Astrocyte (in vitro differentiated cells and primary cell): ENCODE measurements at regions not wholly inside any gene's neighbourhood (a gene's known extent, or its start where the extent isn't known, plus 50 kb on each side); places are given as distances from the start of the nearest gene placed in this dataset.
A peak's percentile ranks its signal among the peaks of the same experiment; 100 is the strongest.

Experiments
- DNase-seq: peaks from one replicate; pipeline ENCODE4 v3.0.0-alpha.2; 2010; ENCODE audit warnings: low read depth
- FAIRE-seq: peaks from 2 replicates; lab custom pipeline; 2011; peaks lifted over from hg19 to GRCh38; lab: Jason Lieb, UNC
- H2AFZ ChIP-seq: 2 replicates; pipeline ENCODE4 v1.6.0; 2012; ENCODE audit warnings: low read depth, low read length, inconsistent platforms
- H3K27ac ChIP-seq: 2 replicates; pipeline ENCODE4 v1.5.1; 2011; ENCODE audit warnings: low read depth, low read length, inconsistent platforms
- H3K27me3 ChIP-seq: 2 replicates; pipeline ENCODE4 v1.6.0; 2011; ENCODE audit warnings: low read length, inconsistent platforms; ENCODE audit not compliant: insufficient read depth
- H3K36me3 ChIP-seq: 2 replicates; pipeline ENCODE4 v1.5.1; 2011; ENCODE audit warnings: low read length, inconsistent platforms; ENCODE audit not compliant: insufficient read depth
- H3K4me1 ChIP-seq: 2 replicates; pipeline ENCODE4 v1.5.1; 2011; ENCODE audit warnings: low read length, inconsistent platforms; ENCODE audit not compliant: insufficient read depth
- H3K4me2 ChIP-seq: 2 replicates; pipeline ENCODE4 v1.6.0; 2012; ENCODE audit warnings: low read length, inconsistent platforms
- H3K4me3 ChIP-seq: 2 replicates; pipeline ENCODE4 v1.5.1; 2011; ENCODE audit warnings: low read depth, mild to moderate bottlenecking, low read length, inconsistent platforms; ENCODE audit not compliant: insufficient read depth
- H3K79me2 ChIP-seq: 2 replicates; pipeline ENCODE4 v1.6.0; 2012; ENCODE audit warnings: mild to moderate bottlenecking, low read length, inconsistent platforms; ENCODE audit not compliant: insufficient read depth
- H3K9ac ChIP-seq: 2 replicates; pipeline ENCODE4 v1.6.0; 2012; ENCODE audit warnings: mild to moderate bottlenecking, low read length, inconsistent platforms
- H3K9me3 ChIP-seq: 2 replicates; pipeline ENCODE4 v1.5.1; 2012; ENCODE audit warnings: low read depth, mild to moderate bottlenecking, low read length, inconsistent platforms; ENCODE audit not compliant: insufficient read depth
- H4K20me1 ChIP-seq: 2 replicates; pipeline ENCODE4 v1.6.0; 2012; ENCODE audit warnings: low read length, inconsistent platforms; ENCODE audit not compliant: insufficient read depth
- H3K27ac Mint-ChIP-seq: one replicate; pipeline ENCODE4 v1.8.0; 2021; ENCODE audit warnings: mild to moderate bottlenecking, mixed read lengths; ENCODE audit not compliant: unreplicated experiment
- H3K27me3 Mint-ChIP-seq: one replicate; pipeline ENCODE4 v1.8.0; 2021; ENCODE audit warnings: low read depth, mixed read lengths; ENCODE audit not compliant: unreplicated experiment
- H3K36me3 Mint-ChIP-seq: one replicate; pipeline ENCODE4 v1.8.0; 2021; ENCODE audit warnings: low read depth, mixed read lengths; ENCODE audit not compliant: unreplicated experiment
- H3K4me1 Mint-ChIP-seq: one replicate; pipeline ENCODE4 v1.8.0; 2021; ENCODE audit warnings: low read depth, mixed read lengths; ENCODE audit not compliant: unreplicated experiment
- H3K4me3 Mint-ChIP-seq: one replicate; pipeline ENCODE4 v1.8.0; 2021; ENCODE audit warnings: mild to moderate bottlenecking, moderate library complexity, mixed read lengths; ENCODE audit not compliant: unreplicated experiment
- H3K9me3 Mint-ChIP-seq: one replicate; pipeline ENCODE4 v1.8.0; 2021; ENCODE audit warnings: mild to moderate bottlenecking, mixed read lengths; ENCODE audit not compliant: unreplicated experiment
- EZH2 ChIP-seq: IDR thresholded peaks from 2 replicates; pipeline ENCODE4 v1.6.1; 2012; ENCODE audit warnings: mild to moderate bottlenecking, low read length, inconsistent platforms; ENCODE audit not compliant: insufficient read depth
- TF ChIP-seq, protein P1 (sequence below): IDR thresholded peaks from 2 replicates; pipeline ENCODE4 v1.5.1; 2011; ENCODE audit warnings: low read depth, mild to moderate bottlenecking, inconsistent platforms, low read length, moderate library complexity; ENCODE audit not compliant: insufficient read depth

DNA sequence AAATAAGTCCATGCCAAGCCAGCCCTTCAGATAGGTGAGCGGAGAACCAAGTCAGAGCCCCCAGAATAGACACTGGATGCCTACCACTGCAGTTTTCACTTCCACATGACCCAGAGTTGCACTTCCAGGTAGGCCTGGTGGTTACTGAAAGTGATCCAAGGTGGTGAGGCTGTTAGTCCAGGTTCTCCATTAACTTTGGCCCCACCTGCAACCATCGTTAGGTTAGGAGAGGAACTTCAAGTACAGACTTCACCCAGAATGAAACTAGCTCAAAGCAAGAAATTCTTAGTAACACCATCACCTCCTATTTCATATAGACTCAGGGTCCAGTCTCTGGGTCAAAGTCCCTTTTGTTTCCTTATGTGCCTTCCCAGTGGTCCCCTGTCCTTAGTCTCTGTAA lies 293.1 kb upstream of the ID2 start:
- no peaks in the 10 kb centered on the region for H4K20me1 ChIP-seq
- no peaks in the 10 kb centered on the region for H3K9me3 Mint-ChIP-seq
- H3K27me3 ChIP-seq, result no peaks in the 10 kb centered on the region
- DNase-seq, result no peak
- no peak overlapping the region for H2AFZ ChIP-seq
- H3K4me1 ChIP-seq, result peaks cover 3% of the 10 kb centered on the region
- H3K9ac ChIP-seq, result no peak overlapping the region
- H3K36me3 Mint-ChIP-seq, result no peaks in the 10 kb centered on the region
- peaks cover 6% of the 10 kb centered on the region for H3K27me3 Mint-ChIP-seq
- H3K4me3 ChIP-seq, result no peak overlapping the region
- no peak overlapping the region for H3K4me2 ChIP-seq
- peaks cover 3% of the 10 kb centered on the region for H3K4me1 Mint-ChIP-seq
- H3K9me3 ChIP-seq, result no peaks in the 10 kb centered on the region
- no peak overlapping the region for H3K27ac Mint-ChIP-seq
- H3K36me3 ChIP-seq, result no peaks in the 10 kb centered on the region
- H3K79me2 ChIP-seq, result no peaks in the 10 kb centered on the region
- no peak overlapping the region for H3K4me3 Mint-ChIP-seq
- no peak overlapping the region for H3K27ac ChIP-seq
- no peak for TF ChIP-seq EZH2
- TF ChIP-seq, protein P1, sequence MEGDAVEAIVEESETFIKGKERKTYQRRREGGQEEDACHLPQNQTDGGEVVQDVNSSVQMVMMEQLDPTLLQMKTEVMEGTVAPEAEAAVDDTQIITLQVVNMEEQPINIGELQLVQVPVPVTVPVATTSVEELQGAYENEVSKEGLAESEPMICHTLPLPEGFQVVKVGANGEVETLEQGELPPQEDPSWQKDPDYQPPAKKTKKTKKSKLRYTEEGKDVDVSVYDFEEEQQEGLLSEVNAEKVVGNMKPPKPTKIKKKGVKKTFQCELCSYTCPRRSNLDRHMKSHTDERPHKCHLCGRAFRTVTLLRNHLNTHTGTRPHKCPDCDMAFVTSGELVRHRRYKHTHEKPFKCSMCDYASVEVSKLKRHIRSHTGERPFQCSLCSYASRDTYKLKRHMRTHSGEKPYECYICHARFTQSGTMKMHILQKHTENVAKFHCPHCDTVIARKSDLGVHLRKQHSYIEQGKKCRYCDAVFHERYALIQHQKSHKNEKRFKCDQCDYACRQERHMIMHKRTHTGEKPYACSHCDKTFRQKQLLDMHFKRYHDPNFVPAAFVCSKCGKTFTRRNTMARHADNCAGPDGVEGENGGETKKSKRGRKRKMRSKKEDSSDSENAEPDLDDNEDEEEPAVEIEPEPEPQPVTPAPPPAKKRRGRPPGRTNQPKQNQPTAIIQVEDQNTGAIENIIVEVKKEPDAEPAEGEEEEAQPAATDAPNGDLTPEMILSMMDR, result no peak
- no peak for FAIRE-seq

DNA sequence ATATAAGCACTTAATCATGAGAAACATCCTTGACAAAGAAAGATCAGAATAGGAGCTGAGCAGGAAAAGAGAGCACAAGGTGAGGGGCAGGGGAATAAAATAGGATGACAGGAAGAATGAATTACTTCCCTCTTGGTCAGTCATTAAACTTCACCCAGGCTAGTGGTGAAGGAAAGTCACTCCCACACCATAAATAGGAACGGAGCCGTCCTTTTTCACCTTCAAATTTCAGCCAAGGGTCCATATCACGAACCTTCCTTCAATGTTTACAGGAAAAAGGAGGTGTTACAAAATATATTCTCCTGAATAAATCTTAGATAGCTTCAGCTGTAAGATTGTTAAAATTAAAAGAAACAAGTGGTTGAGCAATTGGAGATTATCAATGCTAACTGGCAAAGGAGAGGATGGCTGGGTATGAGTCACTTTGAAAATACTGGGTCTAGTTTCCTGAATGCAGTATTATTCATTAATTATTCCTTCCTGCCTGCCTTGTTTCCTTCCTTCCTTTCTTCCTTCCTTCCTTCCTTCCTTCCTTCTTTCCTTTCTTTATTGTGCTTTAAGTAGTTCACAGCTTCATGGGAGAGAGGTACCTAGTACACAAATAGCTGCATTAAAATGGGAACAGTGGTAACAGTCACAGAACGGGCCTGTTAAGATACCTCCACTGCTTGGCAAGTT lies 292.3 kb upstream of the ID2 start:
- Mint-ChIP-seq H3K4me1 (peaks cover 3% of the 10 kb centered on the region), H3K36me3 (no peaks in the 10 kb centered on the region), H3K27ac (no peak overlapping the region), H3K27me3 (peaks cover 9% of the 10 kb centered on the region), H3K4me3 (no peak overlapping the region), H3K9me3 (no peaks in the 10 kb centered on the region)
- Histone ChIP-seq H3K4me3 (no peak overlapping the region), H3K4me1 (peaks cover 3% of the 10 kb centered on the region), H3K9me3 (no peaks in the 10 kb centered on the region), H3K27me3 (no peaks in the 10 kb centered on the region), H4K20me1 (no peaks in the 10 kb centered on the region), H3K4me2 (no peak overlapping the region), H3K9ac (no peak overlapping the region), H3K36me3 (no peaks in the 10 kb centered on the region), H2AFZ (no peak overlapping the region), H3K27ac (no peak overlapping the region), H3K79me2 (no peaks in the 10 kb centered on the region)
- no peak for TF ChIP-seq EZH2
- TF ChIP-seq, protein P1, result no peak
- DNase-seq (peak; percentile 29), FAIRE-seq (peak; percentile 37)

DNA sequence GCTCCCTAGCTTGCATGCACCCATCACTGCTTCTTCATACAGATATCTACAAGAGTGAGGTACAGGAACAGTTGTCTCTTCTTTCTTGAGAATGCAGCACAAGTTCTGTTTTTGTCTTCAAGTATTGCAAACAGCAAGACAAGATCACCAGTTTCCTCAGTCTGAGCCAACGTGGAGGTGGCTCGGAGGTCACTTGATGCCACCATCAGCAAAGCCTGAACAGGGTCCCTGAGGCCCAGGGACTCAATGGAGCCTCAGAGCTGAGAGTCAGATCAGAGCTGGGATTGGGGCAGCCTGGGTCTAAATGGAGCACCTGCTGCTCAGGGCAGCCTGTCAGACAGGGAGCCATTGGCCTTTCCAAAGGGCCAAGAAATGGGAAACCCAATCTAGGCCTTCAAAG lies 290.7 kb upstream of the ID2 start:
- FAIRE-seq (no peak), DNase-seq (no peak)
- no peaks in the 10 kb centered on the region for H4K20me1 ChIP-seq
- peaks cover 18% of the 10 kb centered on the region for H3K27me3 Mint-ChIP-seq
- H3K9me3 Mint-ChIP-seq, result no peaks in the 10 kb centered on the region
- H3K27ac ChIP-seq, result no peak overlapping the region
- H3K4me3 Mint-ChIP-seq, result no peak overlapping the region
- H3K36me3 ChIP-seq, result no peaks in the 10 kb centered on the region
- H3K36me3 Mint-ChIP-seq, result no peaks in the 10 kb centered on the region
- H2AFZ ChIP-seq, result no peak overlapping the region
- H3K79me2 ChIP-seq, result no peaks in the 10 kb centered on the region
- no peak overlapping the region for H3K27ac Mint-ChIP-seq
- no peak overlapping the region for H3K9ac ChIP-seq
- no peaks in the 10 kb centered on the region for H3K9me3 ChIP-seq
- H3K4me2 ChIP-seq, result no peak overlapping the region
- no peak overlapping the region for H3K4me3 ChIP-seq
- H3K4me1 Mint-ChIP-seq, result peaks cover 3% of the 10 kb centered on the region
- H3K27me3 ChIP-seq, result no peaks in the 10 kb centered on the region
- TF ChIP-seq, protein P1, result no peak
- no peak for TF ChIP-seq EZH2
- peaks cover 3% of the 10 kb centered on the region for H3K4me1 ChIP-seq
